ENCODE measurements at regions not wholly inside any gene's neighbourhood (a gene's known extent, or its start where the extent isn't known, plus 50 kb on each side); places are given as distances from the start of the nearest gene placed in this dataset.

GRCh38 chr2:16171425-16171920 lies 231.1 kb downstream of the MYCN start:
- no peak overlapping the region for H3K4me3 ChIP-seq (ENCODE audit: low read length)
- DNase-seq (ENCODE audit: low read depth) = no peak
- TF ChIP-seq CTCF (IDR thresholded peaks at IDR 0.05; ENCODE audit: insufficient read depth, low read depth, low read length, missing control alignments) = no peak

GRCh38 chr2:16170675-16171424 lies 230.5 kb downstream of the MYCN start:
- H3K4me3 ChIP-seq (ENCODE audit: low read length) = no peak overlapping the region
- DNase-seq (ENCODE audit: low read depth) = no peak
- no peak for TF ChIP-seq CTCF (IDR thresholded peaks at IDR 0.05; ENCODE audit: insufficient read depth, low read depth, low read length, missing control alignments)

GRCh38 chr2:16169381-16169960 lies 229.1 kb downstream of the MYCN start:
- no peak for TF ChIP-seq CTCF (IDR thresholded peaks at IDR 0.05; ENCODE audit: insufficient read depth, low read depth, low read length, missing control alignments)
- no peak overlapping the region for H3K4me3 ChIP-seq (ENCODE audit: low read length)
- no peak for DNase-seq (ENCODE audit: low read depth)

- TF ChIP-seq CTCF (IDR thresholded peaks at IDR 0.05; ENCODE audit: insufficient read depth, low read depth, low read length, missing control alignments) = no peak
- no peak overlapping the region for H3K4me3 ChIP-seq (ENCODE audit: low read length)
- no peak for DNase-seq (ENCODE audit: low read depth)
Measured at GRCh38 chr2:16168506-16169264, 228.3 kb downstream of the MYCN start.

GRCh38 chr2:16167870-16168426 lies 227.6 kb downstream of the MYCN start:
- no peak for TF ChIP-seq CTCF (IDR thresholded peaks at IDR 0.05; ENCODE audit: insufficient read depth, low read depth, low read length, missing control alignments)

GRCh38 chr2:16167451-16167861 lies 227.1 kb downstream of the MYCN start:
- no peak overlapping the region for H3K4me3 ChIP-seq (ENCODE audit: low read length)
- no peak for DNase-seq (ENCODE audit: low read depth)
- TF ChIP-seq CTCF (IDR thresholded peaks at IDR 0.05; ENCODE audit: insufficient read depth, low read depth, low read length, missing control alignments) = no peak

More at GRCh38 chr2:16167870-16168426, 227.6 kb downstream of the MYCN start:
- H3K4me3 ChIP-seq (ENCODE audit: low read length) = no peak overlapping the region
- DNase-seq (ENCODE audit: low read depth) = no peak

All from epithelial cell of esophagus (primary cell).